ENCODE measurements at regions not wholly inside any gene's neighbourhood (a gene's known extent, or its start where the extent isn't known, plus 50 kb on each side); places are given as distances from the start of the nearest gene placed in this dataset.
"Not testable (repeated sequence)": the region's sequence is repeated elsewhere in the genome, so short reads cannot be mapped to it uniquely, and the experiment has no call there.

- WGBS, 2 donors, result 46 to 47% methylated on average over 3 of the region's 3 CpGs
- no peak overlapping the region for H3K4me3 ChIP-seq
- H3K27me3 ChIP-seq, result no peaks in the 10 kb centered on the region
- H3K27ac ChIP-seq, result no peak overlapping the region
- no peaks in the 10 kb centered on the region for H3K36me3 ChIP-seq
- ATAC-seq (ENCODE audit: low FRiP score in 2 of 2), result no peak
- DNase-seq, result no peak
- H3K9me3 ChIP-seq, result no peaks in the 10 kb centered on the region
- H3K4me1 ChIP-seq, result no peaks in the 10 kb centered on the region
- TF ChIP-seq EP300 (IDR thresholded peaks at IDR 0.05), result no peak
- no peak for TF ChIP-seq POLR2AphosphoS5 (IDR thresholded peaks at IDR 0.05)
- no peak for TF ChIP-seq POLR2A (IDR thresholded peaks at IDR 0.05)
Observed at GRCh38 chr10:22158426-22158825, 59.4 kb downstream of the EBLN1 start.

DNA sequence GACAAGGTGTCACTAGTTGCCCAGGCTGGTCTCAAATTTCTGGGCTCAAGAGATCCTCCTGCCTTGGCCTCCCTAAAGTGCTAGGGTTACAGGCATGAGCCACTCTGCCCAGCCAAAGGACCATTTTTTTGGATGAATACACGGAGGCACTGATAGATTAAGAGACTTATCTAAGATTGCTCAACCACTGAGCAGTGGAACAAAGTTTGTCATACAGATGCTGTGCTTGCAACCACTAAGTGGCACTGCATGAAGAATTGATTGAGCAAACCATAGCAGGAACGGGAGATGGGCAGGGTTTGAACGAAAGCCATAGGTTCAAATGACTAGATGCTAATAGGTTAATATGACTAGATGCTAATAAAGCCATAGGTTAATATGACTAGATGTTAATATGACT is 61.1 kb downstream of the EBLN1 start:
- ATAC-seq (ENCODE audit: low FRiP score in 2 of 2), result no peak
- no peak for TF ChIP-seq POLR2AphosphoS5 (IDR thresholded peaks at IDR 0.05)
- no peak for TF ChIP-seq POLR2A (IDR thresholded peaks at IDR 0.05)
- TF ChIP-seq EP300 (IDR thresholded peaks at IDR 0.05), result no peak
- TF ChIP-seq CTCF (IDR thresholded peaks at IDR 0.05), result no peak
- no peaks in the 10 kb centered on the region for H3K36me3 ChIP-seq
- no peaks in the 10 kb centered on the region for H3K4me1 ChIP-seq
- 53 to 60% methylated on average over 3 of the region's 3 CpGs for WGBS, 2 donors
- no peak overlapping the region for H3K27ac ChIP-seq
- H3K9me3 ChIP-seq, result no peaks in the 10 kb centered on the region
- no peak overlapping the region for H3K4me3 ChIP-seq
- no peaks in the 10 kb centered on the region for H3K27me3 ChIP-seq
- DNase-seq, result no peak

GRCh38 chr10:22152403-22152802 is 65.4 kb downstream of the EBLN1 start:
- Histone ChIP-seq H3K36me3 (no peaks in the 10 kb centered on the region), H3K27ac (no peak overlapping the region), H3K4me3 (no peak overlapping the region), H3K9me3 (peaks cover 0 to 7% (median 2%) of the 10 kb centered on the region in 4 donors), H3K27me3 (no peaks in the 10 kb centered on the region), H3K4me1 (no peaks in the 10 kb centered on the region)
- 66 to 87% methylated on average over 1 of the region's 1 CpG for WGBS, 2 donors
- no peak for TF ChIP-seq POLR2AphosphoS5 (IDR thresholded peaks at IDR 0.05)
- TF ChIP-seq CTCF (IDR thresholded peaks at IDR 0.05), result no peak
- DNase-seq, result no peak
- no peak for ATAC-seq (ENCODE audit: low FRiP score in 2 of 2)

GRCh38 chr10:22150842-22151241 is 67.0 kb downstream of the EBLN1 start:
- WGBS, 2 donors, result 93 to 96% methylated on average over 1 of the region's 1 CpG
- DNase-seq, result no peak
- no peak for ATAC-seq (ENCODE audit: low FRiP score in 2 of 2)
- H3K4me3 ChIP-seq, result no peak overlapping the region
- peaks cover 0 to 7% (median 3%) of the 10 kb centered on the region in 4 donors for H3K9me3 ChIP-seq
- no peaks in the 10 kb centered on the region for H3K4me1 ChIP-seq
- H3K36me3 ChIP-seq, result no peaks in the 10 kb centered on the region
- H3K27me3 ChIP-seq, result no peaks in the 10 kb centered on the region
- no peak overlapping the region for H3K27ac ChIP-seq
- TF ChIP-seq POLR2A (IDR thresholded peaks at IDR 0.05) (no peak), CTCF (IDR thresholded peaks at IDR 0.05) (no peak), POLR2AphosphoS5 (IDR thresholded peaks at IDR 0.05) (no peak), EP300 (IDR thresholded peaks at IDR 0.05) (no peak)

- no peak overlapping the region for H3K27ac ChIP-seq
- no peak for TF ChIP-seq CTCF (IDR thresholded peaks at IDR 0.05)
- TF ChIP-seq POLR2AphosphoS5 (IDR thresholded peaks at IDR 0.05), result no peak
- TF ChIP-seq EP300 (IDR thresholded peaks at IDR 0.05), result no peak
- no peak for TF ChIP-seq POLR2A (IDR thresholded peaks at IDR 0.05)
- DNase-seq, result no peak
- peaks cover 0 to 7% (median 3%) of the 10 kb centered on the region in 4 donors for H3K9me3 ChIP-seq
- no peak overlapping the region for H3K4me3 ChIP-seq
- no peaks in the 10 kb centered on the region for H3K27me3 ChIP-seq
- ATAC-seq (ENCODE audit: low FRiP score in 2 of 2), result no peak
- no peaks in the 10 kb centered on the region for H3K4me1 ChIP-seq
- no peaks in the 10 kb centered on the region for H3K36me3 ChIP-seq
Observed at GRCh38 chr10:22148961-22149360, 68.9 kb downstream of the EBLN1 start.

- not testable (repeated sequence) for H3K4me1 ChIP-seq; H3K9me3 ChIP-seq; H3K36me3 ChIP-seq; DNase-seq; H3K27ac ChIP-seq; H3K4me3 ChIP-seq; ATAC-seq (ENCODE audit: low FRiP score in 2 of 2); H3K27me3 ChIP-seq
- 90 to 92% methylated on average over 2 of the region's 2 CpGs for WGBS, 2 donors
Observed at GRCh38 chr10:22145873-22146272, 71.9 kb downstream of the EBLN1 start.
